Chondrocyte (in vitro differentiated cells): ENCODE measurements at regions not wholly inside any gene's neighbourhood (a gene's known extent, or its start where the extent isn't known, plus 50 kb on each side); places are given as distances from the start of the nearest gene placed in this dataset.
"Not testable (repeated sequence)": the region's sequence is repeated elsewhere in the genome, so short reads cannot be mapped to it uniquely, and the experiment has no call there.

Experiments used
- DNase-seq: peaks from one replicate; pipeline ENCODE4 v3.0.0; 2021; ENCODE audit warnings: mixed read lengths, low spot score
- H3K27ac Mint-ChIP-seq: one replicate; pipeline ENCODE4 v1.8.0; 2021; ENCODE audit warnings: mild to moderate bottlenecking, moderate library complexity, mixed read lengths; ENCODE audit not compliant: unreplicated experiment
- H3K27me3 Mint-ChIP-seq: 2 replicates; pipeline ENCODE4 v1.8.0; 2021; ENCODE audit warnings: low read depth, mixed read lengths
- H3K36me3 Mint-ChIP-seq: 2 replicates; pipeline ENCODE4 v1.8.0; 2021; ENCODE audit warnings: low read depth, mixed read lengths
- H3K4me1 Mint-ChIP-seq: 2 replicates; pipeline ENCODE4 v1.8.0; 2021; ENCODE audit warnings: low read depth, mild to moderate bottlenecking, mixed read lengths
- H3K4me3 Mint-ChIP-seq: one replicate; pipeline ENCODE4 v1.8.0; 2021; ENCODE audit warnings: mild to moderate bottlenecking, moderate library complexity, mixed read lengths; ENCODE audit not compliant: unreplicated experiment
- H3K9me3 Mint-ChIP-seq: 2 replicates; pipeline ENCODE4 v1.8.0; 2021; ENCODE audit warnings: low read depth, mixed read lengths
- TF ChIP-seq, protein P1 (sequence below): fragments of 200-600 bp; sonication (generic); IDR thresholded peaks from 2 replicates; pipeline ENCODE4 v1.5.0; 2021; ENCODE audit warnings: antibody characterized with exemption, mild to moderate bottlenecking, moderate library complexity

DNA sequence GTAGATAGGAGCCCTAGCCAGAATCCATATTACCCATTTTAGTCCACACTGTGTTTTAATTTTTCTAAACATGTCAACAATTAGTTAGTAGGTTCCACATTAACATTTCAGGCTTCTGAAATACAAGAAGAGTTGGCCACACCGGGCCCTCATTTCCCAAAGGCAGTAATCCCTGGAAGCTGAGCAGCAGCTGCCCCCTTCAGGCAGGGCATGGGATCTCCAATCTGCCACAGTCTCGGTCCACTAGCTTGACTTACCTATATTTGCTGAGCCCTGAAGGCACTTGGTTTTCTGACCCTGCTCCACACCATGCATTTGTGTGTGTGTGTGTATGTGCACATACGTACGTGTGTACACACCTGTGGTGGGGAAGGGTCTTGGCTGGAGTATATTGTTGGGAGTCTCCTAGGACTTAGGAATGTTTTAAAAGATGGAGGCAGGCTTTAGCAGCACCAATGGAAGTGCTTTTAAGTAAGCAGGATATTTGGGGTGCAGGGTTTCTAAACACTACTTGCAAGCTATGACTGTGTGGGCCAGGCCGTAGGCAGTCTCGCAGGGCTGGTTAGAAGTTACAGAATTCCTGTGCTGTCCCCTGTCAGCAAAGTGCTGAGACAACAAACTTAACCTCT, 71.2 kb upstream of the SOX14 start:
- TF ChIP-seq, protein P1, sequence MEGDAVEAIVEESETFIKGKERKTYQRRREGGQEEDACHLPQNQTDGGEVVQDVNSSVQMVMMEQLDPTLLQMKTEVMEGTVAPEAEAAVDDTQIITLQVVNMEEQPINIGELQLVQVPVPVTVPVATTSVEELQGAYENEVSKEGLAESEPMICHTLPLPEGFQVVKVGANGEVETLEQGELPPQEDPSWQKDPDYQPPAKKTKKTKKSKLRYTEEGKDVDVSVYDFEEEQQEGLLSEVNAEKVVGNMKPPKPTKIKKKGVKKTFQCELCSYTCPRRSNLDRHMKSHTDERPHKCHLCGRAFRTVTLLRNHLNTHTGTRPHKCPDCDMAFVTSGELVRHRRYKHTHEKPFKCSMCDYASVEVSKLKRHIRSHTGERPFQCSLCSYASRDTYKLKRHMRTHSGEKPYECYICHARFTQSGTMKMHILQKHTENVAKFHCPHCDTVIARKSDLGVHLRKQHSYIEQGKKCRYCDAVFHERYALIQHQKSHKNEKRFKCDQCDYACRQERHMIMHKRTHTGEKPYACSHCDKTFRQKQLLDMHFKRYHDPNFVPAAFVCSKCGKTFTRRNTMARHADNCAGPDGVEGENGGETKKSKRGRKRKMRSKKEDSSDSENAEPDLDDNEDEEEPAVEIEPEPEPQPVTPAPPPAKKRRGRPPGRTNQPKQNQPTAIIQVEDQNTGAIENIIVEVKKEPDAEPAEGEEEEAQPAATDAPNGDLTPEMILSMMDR, result peak; percentile 34
- H3K36me3 Mint-ChIP-seq, result no peaks in the 10 kb centered on the region
- peaks cover 17% of the 10 kb centered on the region for H3K27me3 Mint-ChIP-seq
- no peaks in the 10 kb centered on the region for H3K9me3 Mint-ChIP-seq
- H3K4me3 Mint-ChIP-seq, result no peak overlapping the region
- DNase-seq, result no peak
- no peaks in the 10 kb centered on the region for H3K4me1 Mint-ChIP-seq
- no peak overlapping the region for H3K27ac Mint-ChIP-seq

- H3K27ac Mint-ChIP-seq, result no peak overlapping the region
- no peak overlapping the region for H3K4me3 Mint-ChIP-seq
- TF ChIP-seq, protein P1, result no peak
- no peaks in the 10 kb centered on the region for H3K36me3 Mint-ChIP-seq
- peaks cover 17% of the 10 kb centered on the region for H3K27me3 Mint-ChIP-seq
- no peak for DNase-seq
- no peaks in the 10 kb centered on the region for H3K4me1 Mint-ChIP-seq
- H3K9me3 Mint-ChIP-seq, result no peaks in the 10 kb centered on the region
These were observed 70.3 kb upstream of the SOX14 start for GRCh38 chr3:137693791-137694190.

GRCh38 chr3:137694836-137695235, 69.3 kb upstream of the SOX14 start:
- peaks cover 17% of the 10 kb centered on the region for H3K27me3 Mint-ChIP-seq

GRCh38 chr3:137695351-137695750, 68.8 kb upstream of the SOX14 start:
- Mint-ChIP-seq H3K9me3 (no peaks in the 10 kb centered on the region), H3K4me3 (no peak overlapping the region), H3K27me3 (peaks cover 17% of the 10 kb centered on the region), H3K4me1 (no peaks in the 10 kb centered on the region), H3K36me3 (no peaks in the 10 kb centered on the region), H3K27ac (no peak overlapping the region)
- TF ChIP-seq, protein P1, result no peak
- DNase-seq, result no peak

More at GRCh38 chr3:137694836-137695235, 69.3 kb upstream of the SOX14 start:
- Mint-ChIP-seq H3K4me1 (no peaks in the 10 kb centered on the region), H3K36me3 (no peaks in the 10 kb centered on the region), H3K27ac (no peak overlapping the region), H3K9me3 (no peaks in the 10 kb centered on the region), H3K4me3 (no peak overlapping the region)
- no peak for DNase-seq
- TF ChIP-seq, protein P1, result no peak

- no peak for DNase-seq
- TF ChIP-seq, protein P1, result peak; percentile 40
- Mint-ChIP-seq H3K4me3 (no peak overlapping the region), H3K27me3 (peaks cover 3% of the 10 kb centered on the region), H3K36me3 (no peaks in the 10 kb centered on the region), H3K27ac (no peak overlapping the region), H3K4me1 (no peaks in the 10 kb centered on the region), H3K9me3 (peaks cover 7% of the 10 kb centered on the region)
These were observed 55.0 kb upstream of the SOX14 start for GRCh38 chr3:137709011-137709601.

DNA sequence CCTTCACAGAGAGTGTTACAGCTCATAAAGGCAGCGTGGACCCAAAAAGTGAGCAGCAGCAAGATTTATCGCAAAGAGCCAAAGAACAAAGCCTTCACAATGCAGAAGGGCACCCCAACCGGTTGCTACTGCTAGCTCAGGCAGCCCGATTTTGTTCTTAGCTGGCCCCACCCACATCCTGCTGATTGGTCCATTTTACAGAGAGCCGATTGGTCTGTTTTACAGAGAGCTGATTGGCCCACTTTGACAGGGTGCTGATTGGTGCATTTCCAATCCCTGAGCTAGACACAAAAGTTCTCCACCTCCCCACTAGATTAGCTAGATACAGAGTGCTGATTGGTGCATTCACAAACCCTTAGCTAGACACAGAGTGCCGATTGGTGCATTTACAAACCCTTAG, 50.1 kb upstream of the SOX14 start:
- not testable (repeated sequence) for H3K36me3 Mint-ChIP-seq, DNase-seq, H3K4me1 Mint-ChIP-seq, H3K27ac Mint-ChIP-seq, H3K4me3 Mint-ChIP-seq, H3K27me3 Mint-ChIP-seq
- peaks cover 21% of the 10 kb centered on the region for H3K9me3 Mint-ChIP-seq
